GM12891 (cell line): ENCODE measurements at regions not wholly inside any gene's neighbourhood (a gene's known extent, or its start where the extent isn't known, plus 50 kb on each side); places are given as distances from the start of the nearest gene placed in this dataset.

Experiments used
- DNase-seq: peaks from one replicate; pipeline ENCODE4 v3.0.0; 2011; ENCODE audit warnings: low spot score; ENCODE audit not compliant: insufficient read length
- FAIRE-seq: peaks from 2 replicates; lab custom pipeline; 2011; peaks lifted over from hg19 to GRCh38; lab: Jason Lieb, UNC
- PAX5 ChIP-seq: IDR thresholded peaks from 2 replicates; pipeline ENCODE4 v1.6.1; 2011; ENCODE audit warnings: low read length, moderate library complexity, mild to moderate bottlenecking; ENCODE audit not compliant: insufficient read depth, severe bottlenecking
- POLR2A ChIP-seq: IDR thresholded peaks from 2 replicates; pipeline ENCODE4 v1.6.1; 2011; ENCODE audit warnings: low read depth, low read length, control low read depth
- POLR2AphosphoS5 ChIP-seq: IDR thresholded peaks from 2 replicates; pipeline ENCODE4 v1.6.1; 2011; ENCODE audit warnings: low read depth, low read length, control low read depth
- POU2F2 ChIP-seq: IDR thresholded peaks from 2 replicates; pipeline ENCODE4 v1.6.1; 2011; ENCODE audit warnings: low read depth, mild to moderate bottlenecking, control low read depth, low read length, moderate library complexity
- SPI1 ChIP-seq: IDR thresholded peaks from 2 replicates; pipeline ENCODE4 v1.6.1; 2011; ENCODE audit warnings: low read depth, low read length, control low read depth
- TAF1 ChIP-seq: IDR thresholded peaks from 2 replicates; pipeline ENCODE4 v1.6.1; 2011; ENCODE audit warnings: low read depth, low read length, control low read depth

DNA sequence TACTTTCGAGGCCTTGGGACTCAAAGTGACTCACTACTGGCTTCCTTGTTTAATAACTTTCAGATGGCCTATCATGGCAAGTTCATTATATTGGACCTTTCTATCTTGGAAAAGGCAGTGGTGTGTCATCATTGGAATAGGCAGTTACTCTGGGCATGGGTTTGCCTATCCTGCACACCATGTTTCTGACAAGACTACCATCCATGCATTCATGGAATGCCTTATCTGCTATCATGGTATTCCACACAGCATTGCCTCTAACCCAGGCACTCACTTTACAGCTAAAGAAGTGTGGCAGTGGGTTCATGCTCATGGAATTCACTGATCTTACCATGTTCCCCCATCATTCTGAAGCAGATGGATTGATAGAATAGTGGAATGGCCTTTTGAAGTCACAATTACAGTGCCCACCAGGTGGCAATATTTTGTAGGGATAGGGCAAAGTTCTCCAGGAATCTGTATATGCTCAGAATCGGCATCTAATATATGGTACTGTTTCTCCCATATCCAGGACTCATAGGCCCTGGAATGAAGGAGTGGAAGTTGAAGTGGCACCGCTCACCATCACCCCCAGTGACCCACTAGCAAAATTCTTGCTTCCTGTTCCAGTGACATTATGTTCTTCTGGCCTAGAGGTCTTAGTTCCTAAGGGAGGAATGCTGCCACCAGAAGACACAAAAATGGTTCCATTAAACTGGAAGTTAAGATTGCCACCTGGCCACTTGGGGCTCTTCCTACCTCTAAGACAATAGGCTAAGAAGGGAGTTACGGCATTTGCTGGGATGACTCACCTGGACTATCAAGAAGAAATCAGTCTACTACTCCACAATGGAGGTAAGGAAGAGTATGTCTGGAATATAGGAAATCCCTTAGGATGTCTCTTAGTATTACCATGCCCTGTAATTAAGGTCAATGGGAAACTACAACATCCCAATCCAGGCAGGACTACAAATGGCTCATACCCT is 1161.4 kb downstream of the SI start:
- no peak for TF ChIP-seq POU2F2
- TF ChIP-seq POLR2A: no peak
- no peak for TF ChIP-seq SPI1
- TF ChIP-seq PAX5: no peak
- TF ChIP-seq TAF1: no peak
- no peak for TF ChIP-seq POLR2AphosphoS5
- DNase-seq (no peak), FAIRE-seq (no peak)

DNA sequence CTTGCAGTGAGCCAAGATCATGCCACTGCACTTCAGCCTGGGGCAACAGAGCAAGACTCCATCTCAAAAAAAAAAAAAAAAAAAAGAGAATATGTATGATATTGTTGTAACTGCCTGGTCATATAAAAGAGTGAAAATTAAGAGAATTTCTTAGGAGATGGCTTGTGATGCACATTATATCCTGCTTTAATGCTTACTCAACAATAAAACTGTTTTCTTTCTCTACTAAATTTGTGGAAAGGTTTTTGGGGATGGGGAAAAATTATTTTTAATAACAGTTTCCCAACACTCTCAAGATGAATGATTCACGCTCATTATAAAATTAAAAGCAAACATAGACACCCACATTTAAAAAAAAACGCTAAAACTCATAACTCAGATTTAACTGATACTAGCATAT is 1163.0 kb downstream of the SI start:
- TF ChIP-seq POLR2A (no peak), POU2F2 (no peak), TAF1 (no peak), PAX5 (no peak), POLR2AphosphoS5 (no peak), SPI1 (no peak)
- no peak for FAIRE-seq

DNA sequence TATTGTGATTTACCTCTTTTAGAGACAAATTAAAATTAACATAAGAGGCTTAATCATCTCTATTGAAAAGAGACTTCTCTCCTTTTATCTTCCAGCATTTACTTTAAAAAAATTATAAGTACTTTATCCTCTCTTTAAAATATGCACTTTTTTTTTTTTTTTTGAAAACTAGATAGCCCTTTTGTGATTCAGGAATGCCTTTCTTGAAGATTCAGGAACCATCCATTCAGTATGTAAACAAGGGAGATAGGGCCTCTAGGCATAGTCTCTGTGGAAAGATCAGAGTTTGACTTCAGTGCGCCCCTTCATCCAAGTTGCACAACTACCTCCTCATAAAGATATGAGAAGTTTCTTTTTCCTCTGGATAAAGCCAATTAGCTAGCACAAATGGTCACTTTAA is 1163.7 kb downstream of the SI start:
- FAIRE-seq (no peak), DNase-seq (no peak)
- TF ChIP-seq POLR2AphosphoS5: no peak
- TF ChIP-seq POLR2A: no peak
- TF ChIP-seq POU2F2: no peak
- TF ChIP-seq PAX5: no peak
- no peak for TF ChIP-seq SPI1
- TF ChIP-seq TAF1: no peak

More for the DNA sequence above, 1163.0 kb downstream of the SI start:
- no peak for DNase-seq

DNA sequence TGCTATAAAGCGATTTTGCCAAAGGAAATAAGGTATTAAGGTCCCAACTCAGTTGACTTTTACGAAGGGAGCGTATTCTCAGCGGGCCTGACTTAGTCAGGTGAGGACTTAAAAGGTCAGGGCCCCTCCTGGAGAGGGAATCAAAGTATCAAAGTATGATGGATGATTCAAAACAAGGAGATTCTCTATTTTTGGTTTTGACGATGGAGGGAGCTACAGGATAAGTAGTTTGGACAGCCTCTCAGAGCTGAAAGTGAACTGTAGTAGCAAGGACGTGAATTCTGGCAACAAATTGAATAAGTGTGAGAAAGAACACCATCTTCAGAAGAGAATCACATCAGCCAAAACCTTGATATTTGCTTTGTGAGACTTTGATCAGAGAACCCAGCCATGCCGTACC is 1186.5 kb downstream of the SI start:
- no peak for DNase-seq
- FAIRE-seq: no peak
- TF ChIP-seq POU2F2 (no peak), POLR2AphosphoS5 (no peak), PAX5 (no peak), POLR2A (no peak), TAF1 (no peak), SPI1 (no peak)

DNA sequence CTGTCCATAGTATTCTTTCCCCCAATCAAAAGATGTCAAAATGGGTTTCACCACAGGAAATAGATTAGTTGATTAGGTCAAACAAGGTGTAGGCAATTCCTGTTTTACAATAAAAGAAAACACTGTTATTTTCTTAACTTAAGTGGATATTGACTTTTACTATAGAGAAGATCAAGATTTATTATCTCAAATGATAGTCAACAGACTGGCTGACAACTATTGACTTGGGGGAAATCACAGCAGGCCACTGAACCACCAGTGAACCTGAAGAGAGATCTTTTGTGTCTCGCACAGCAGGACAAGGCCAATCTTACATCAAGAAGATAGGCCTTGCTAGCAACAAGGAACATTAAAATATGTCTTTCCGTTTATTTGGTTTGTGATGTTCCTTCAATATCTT is 1187.6 kb downstream of the SI start:
- TF ChIP-seq POLR2A (no peak), POU2F2 (no peak), PAX5 (no peak), TAF1 (no peak), SPI1 (no peak), POLR2AphosphoS5 (no peak)
- no peak for DNase-seq
- no peak for FAIRE-seq

- no peak for FAIRE-seq
- no peak for DNase-seq
- no peak for TF ChIP-seq PAX5
- no peak for TF ChIP-seq POLR2A
- no peak for TF ChIP-seq TAF1
- no peak for TF ChIP-seq POU2F2
- TF ChIP-seq SPI1: no peak
- TF ChIP-seq POLR2AphosphoS5: no peak
Observed at GRCh38 chr3:163879172-163879571, 1199.1 kb downstream of the SI start.

- no peak for TF ChIP-seq POLR2AphosphoS5
- TF ChIP-seq POU2F2: no peak
- TF ChIP-seq TAF1: no peak
- no peak for TF ChIP-seq POLR2A
- no peak for TF ChIP-seq PAX5
- no peak for TF ChIP-seq SPI1
- FAIRE-seq (no peak), DNase-seq (no peak)
Observed at GRCh38 chr3:163878396-163878795, 1199.9 kb downstream of the SI start.

DNA sequence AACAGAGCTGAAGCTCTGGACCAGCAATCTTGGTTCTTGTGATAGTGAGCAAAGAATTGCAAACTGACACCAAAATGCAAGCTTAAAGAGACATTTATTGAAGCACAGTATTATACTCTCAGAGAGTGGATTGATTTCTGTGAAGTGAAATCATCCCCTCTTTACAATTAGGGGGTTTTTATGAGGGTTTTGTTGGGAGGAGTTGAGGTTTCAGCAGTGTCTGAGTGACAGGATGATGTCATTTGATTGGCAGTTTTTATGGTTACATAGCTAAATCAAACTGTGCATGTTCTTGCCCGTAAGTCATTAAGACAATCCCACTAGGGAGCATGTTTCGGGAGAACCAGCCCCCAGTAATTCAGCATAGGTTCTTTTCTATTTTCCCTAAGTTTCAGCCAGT is 1200.5 kb downstream of the SI start:
- DNase-seq: no peak
- FAIRE-seq: no peak
- TF ChIP-seq POLR2A (no peak), PAX5 (no peak), POLR2AphosphoS5 (no peak), TAF1 (no peak), POU2F2 (no peak), SPI1 (no peak)

DNA sequence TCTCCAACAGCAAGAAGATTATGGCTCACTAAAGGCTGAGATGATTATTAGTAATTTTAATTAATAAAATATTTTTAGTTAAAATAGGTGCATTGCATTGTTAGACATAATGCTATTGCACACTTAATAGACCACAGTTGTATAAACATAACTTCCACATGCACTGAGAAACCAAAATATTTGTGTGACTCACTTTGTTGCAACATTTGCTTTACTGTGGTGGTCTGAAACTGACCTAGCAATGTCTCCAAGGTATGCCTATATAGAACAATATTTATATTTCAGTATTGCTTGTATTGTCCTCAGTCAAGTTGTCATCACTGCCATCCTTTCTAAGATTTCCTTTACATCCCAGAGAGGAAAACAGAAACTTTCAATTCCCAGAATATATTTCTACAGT is 1215.2 kb downstream of the SI start:
- FAIRE-seq (no peak), DNase-seq (no peak)
- no peak for TF ChIP-seq TAF1
- no peak for TF ChIP-seq POLR2A
- no peak for TF ChIP-seq POLR2AphosphoS5
- no peak for TF ChIP-seq PAX5
- no peak for TF ChIP-seq POU2F2
- TF ChIP-seq SPI1: no peak
